ENCODE measurements at regions not wholly inside any gene's neighbourhood (a gene's known extent, or its start where the extent isn't known, plus 50 kb on each side); places are given as distances from the start of the nearest gene placed in this dataset.

DNA sequence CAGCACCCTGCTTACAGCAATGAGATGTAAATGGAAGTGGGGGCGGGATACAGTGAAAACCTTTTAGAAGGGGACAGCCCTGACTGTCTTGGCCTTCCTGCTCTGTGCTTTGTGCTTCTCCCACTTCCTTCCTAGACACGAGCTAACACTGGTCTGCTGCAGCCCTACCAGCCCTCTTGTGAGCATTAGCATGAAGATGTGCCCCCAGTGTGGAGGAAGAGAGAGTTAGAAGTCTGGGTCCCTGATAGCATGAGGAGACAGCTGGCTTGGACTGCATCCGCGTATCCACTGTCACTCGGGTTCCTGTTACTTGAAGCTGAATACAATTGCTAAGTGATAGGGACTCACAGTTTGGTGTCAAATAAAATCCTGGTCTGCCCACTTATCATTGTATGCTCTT, 248.1 kb upstream of the SOX5 start:
- TF ChIP-seq, protein P1, sequence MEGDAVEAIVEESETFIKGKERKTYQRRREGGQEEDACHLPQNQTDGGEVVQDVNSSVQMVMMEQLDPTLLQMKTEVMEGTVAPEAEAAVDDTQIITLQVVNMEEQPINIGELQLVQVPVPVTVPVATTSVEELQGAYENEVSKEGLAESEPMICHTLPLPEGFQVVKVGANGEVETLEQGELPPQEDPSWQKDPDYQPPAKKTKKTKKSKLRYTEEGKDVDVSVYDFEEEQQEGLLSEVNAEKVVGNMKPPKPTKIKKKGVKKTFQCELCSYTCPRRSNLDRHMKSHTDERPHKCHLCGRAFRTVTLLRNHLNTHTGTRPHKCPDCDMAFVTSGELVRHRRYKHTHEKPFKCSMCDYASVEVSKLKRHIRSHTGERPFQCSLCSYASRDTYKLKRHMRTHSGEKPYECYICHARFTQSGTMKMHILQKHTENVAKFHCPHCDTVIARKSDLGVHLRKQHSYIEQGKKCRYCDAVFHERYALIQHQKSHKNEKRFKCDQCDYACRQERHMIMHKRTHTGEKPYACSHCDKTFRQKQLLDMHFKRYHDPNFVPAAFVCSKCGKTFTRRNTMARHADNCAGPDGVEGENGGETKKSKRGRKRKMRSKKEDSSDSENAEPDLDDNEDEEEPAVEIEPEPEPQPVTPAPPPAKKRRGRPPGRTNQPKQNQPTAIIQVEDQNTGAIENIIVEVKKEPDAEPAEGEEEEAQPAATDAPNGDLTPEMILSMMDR (IDR thresholded peaks at IDR 0.05): no peak
- no peak for TF ChIP-seq EZH2 (IDR thresholded peaks at IDR 0.05; ENCODE audit: borderline replicate concordance, insufficient read depth, low read depth, low read length, poor library complexity, severe bottlenecking)
